OCI-LY1 (cell line): ENCODE measurements at regions not wholly inside any gene's neighbourhood (a gene's known extent, or its start where the extent isn't known, plus 50 kb on each side); places are given as distances from the start of the nearest gene placed in this dataset.
"Not testable (repeated sequence)": the region's sequence is repeated elsewhere in the genome, so short reads cannot be mapped to it uniquely, and the experiment has no call there.

Experiments used
- H2AFZ ChIP-seq: fragments of 200-600 bp; sonication (generic), shearing (Covaris generic); 2 replicates; pipeline ENCODE4 v1.6.0; 2014; ENCODE audit warnings: antibody characterized with exemption, mild to moderate bottlenecking, low read length
- H3F3A ChIP-seq: fragments of 200-600 bp; sonication (generic), shearing (Covaris generic); 2 replicates; pipeline ENCODE4 v1.6.0; 2014; ENCODE audit warnings: mild to moderate bottlenecking, antibody characterized with exemption, low read length, moderate library complexity; ENCODE audit not compliant: insufficient read depth
- H3K27ac ChIP-seq: fragments of 200-600 bp; sonication (generic); 2 replicates; pipeline ENCODE4 v1.5.1; 2014; ENCODE audit warnings: low read length, mixed run types, mild to moderate bottlenecking, low read depth; ENCODE audit not compliant: poor library complexity, severe bottlenecking
- H3K27me3 ChIP-seq: fragments of 200-600 bp; sonication (generic); 2 replicates; pipeline ENCODE4 v1.6.0; 2014; ENCODE audit warnings: antibody characterized with exemption, mild to moderate bottlenecking, low read length, moderate library complexity; ENCODE audit not compliant: insufficient read depth
- H3K36me3 ChIP-seq: fragments of 200-600 bp; sonication (generic); 2 replicates; pipeline ENCODE4 v1.6.1; 2014; ENCODE audit warnings: mild to moderate bottlenecking, antibody characterized with exemption, low read length, moderate library complexity, mixed read lengths; ENCODE audit not compliant: insufficient read depth
- H3K4me1 ChIP-seq: fragments of 200-600 bp; sonication (generic); 2 replicates; pipeline ENCODE4 v1.5.1; 2014; ENCODE audit warnings: mild to moderate bottlenecking, low read length, moderate library complexity; ENCODE audit not compliant: insufficient read depth, severe bottlenecking
- H3K4me2 ChIP-seq: fragments of 200-600 bp; sonication (generic), shearing (Covaris generic); 2 replicates; pipeline ENCODE4 v1.6.1; 2014; ENCODE audit warnings: low read length
- H3K4me3 ChIP-seq: fragments of 200-600 bp; sonication (generic); 2 replicates; pipeline ENCODE4 v1.5.1; 2014; ENCODE audit warnings: low read length, low read depth, mild to moderate bottlenecking, mixed read lengths; ENCODE audit not compliant: poor library complexity, severe bottlenecking
- H3K79me2 ChIP-seq: fragments of 200-600 bp; shearing (Covaris generic); 2 replicates; pipeline ENCODE4 v1.6.1; 2016; ENCODE audit warnings: mixed run types, low read length, mixed read lengths; ENCODE audit not compliant: insufficient read depth
- H3K9ac ChIP-seq: fragments of 200-600 bp; sonication (generic), shearing (Covaris generic); 2 replicates; pipeline ENCODE4 v1.6.1; 2014; ENCODE audit warnings: mild to moderate bottlenecking, low read length, mixed read lengths
- H3K9me2 ChIP-seq: fragments of 200-600 bp; sonication (generic), shearing (Covaris generic); 2 replicates; pipeline ENCODE4 v1.6.1; 2014; ENCODE audit warnings: low read depth, mild to moderate bottlenecking, low read length, mixed read lengths
- H3K9me3 ChIP-seq: fragments of 200-600 bp; shearing (Covaris generic); 2 replicates; pipeline ENCODE4 v1.6.1; 2014; ENCODE audit warnings: low read length, mixed read lengths
- H4K20me1 ChIP-seq: fragments of 200-600 bp; sonication (generic), shearing (Covaris generic); 2 replicates; pipeline ENCODE4 v1.6.0; 2016; ENCODE audit warnings: mild to moderate bottlenecking, low read length; ENCODE audit not compliant: insufficient read depth
- EZH2 ChIP-seq: fragments of 200-600 bp; sonication (generic), shearing (Covaris generic); IDR thresholded peaks from 2 replicates; pipeline ENCODE4 v1.8.0; 2017; ENCODE audit warnings: borderline replicate concordance, mixed run types, mild to moderate bottlenecking, antibody characterized with exemption, low read length, moderate library complexity, mixed read lengths
- TF ChIP-seq, protein P1 (sequence below): fragments of 200-600 bp; sonication (generic), shearing (Covaris generic); IDR thresholded peaks from 2 replicates; pipeline ENCODE4 v1.5.1; 2017; ENCODE audit warnings: mild to moderate bottlenecking, antibody characterized with exemption, low read length, moderate library complexity, mixed read lengths

DNA sequence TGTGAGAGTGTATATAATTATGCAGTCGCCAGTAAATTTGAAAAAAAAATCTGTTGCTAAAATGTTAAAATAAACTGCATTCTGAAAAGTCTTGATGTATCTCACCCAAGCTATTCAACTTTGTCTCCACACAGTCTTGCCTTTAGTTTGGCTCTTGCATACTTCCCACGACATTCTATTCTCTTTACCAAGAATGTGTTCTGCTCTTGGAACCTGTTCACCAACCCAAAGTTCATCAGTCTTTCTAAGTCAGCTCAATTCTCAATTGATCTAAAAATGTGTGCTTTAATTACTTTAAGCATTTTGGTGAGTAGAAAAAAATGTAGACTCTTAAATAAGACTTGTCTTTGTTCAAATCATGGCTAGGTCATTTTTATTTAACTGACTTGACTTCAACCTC, 657.7 kb upstream of the TBL1XR1 start:
- Histone ChIP-seq H3K9me3 (no peaks in the 10 kb centered on the region), H3K9ac (no peak overlapping the region), H2AFZ (no peak overlapping the region), H3K36me3 (no peaks in the 10 kb centered on the region), H3K4me2 (no peak overlapping the region), H3K4me3 (no peak overlapping the region), H3K4me1 (no peaks in the 10 kb centered on the region), H3K27ac (no peak overlapping the region), H3K79me2 (no peaks in the 10 kb centered on the region), H3K9me2 (no peaks in the 10 kb centered on the region), H3K27me3 (no peaks in the 10 kb centered on the region), H4K20me1 (no peaks in the 10 kb centered on the region), H3F3A (no peaks in the 10 kb centered on the region)
- TF ChIP-seq, protein P1, sequence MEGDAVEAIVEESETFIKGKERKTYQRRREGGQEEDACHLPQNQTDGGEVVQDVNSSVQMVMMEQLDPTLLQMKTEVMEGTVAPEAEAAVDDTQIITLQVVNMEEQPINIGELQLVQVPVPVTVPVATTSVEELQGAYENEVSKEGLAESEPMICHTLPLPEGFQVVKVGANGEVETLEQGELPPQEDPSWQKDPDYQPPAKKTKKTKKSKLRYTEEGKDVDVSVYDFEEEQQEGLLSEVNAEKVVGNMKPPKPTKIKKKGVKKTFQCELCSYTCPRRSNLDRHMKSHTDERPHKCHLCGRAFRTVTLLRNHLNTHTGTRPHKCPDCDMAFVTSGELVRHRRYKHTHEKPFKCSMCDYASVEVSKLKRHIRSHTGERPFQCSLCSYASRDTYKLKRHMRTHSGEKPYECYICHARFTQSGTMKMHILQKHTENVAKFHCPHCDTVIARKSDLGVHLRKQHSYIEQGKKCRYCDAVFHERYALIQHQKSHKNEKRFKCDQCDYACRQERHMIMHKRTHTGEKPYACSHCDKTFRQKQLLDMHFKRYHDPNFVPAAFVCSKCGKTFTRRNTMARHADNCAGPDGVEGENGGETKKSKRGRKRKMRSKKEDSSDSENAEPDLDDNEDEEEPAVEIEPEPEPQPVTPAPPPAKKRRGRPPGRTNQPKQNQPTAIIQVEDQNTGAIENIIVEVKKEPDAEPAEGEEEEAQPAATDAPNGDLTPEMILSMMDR, result no peak
- TF ChIP-seq EZH2, result no peak

DNA sequence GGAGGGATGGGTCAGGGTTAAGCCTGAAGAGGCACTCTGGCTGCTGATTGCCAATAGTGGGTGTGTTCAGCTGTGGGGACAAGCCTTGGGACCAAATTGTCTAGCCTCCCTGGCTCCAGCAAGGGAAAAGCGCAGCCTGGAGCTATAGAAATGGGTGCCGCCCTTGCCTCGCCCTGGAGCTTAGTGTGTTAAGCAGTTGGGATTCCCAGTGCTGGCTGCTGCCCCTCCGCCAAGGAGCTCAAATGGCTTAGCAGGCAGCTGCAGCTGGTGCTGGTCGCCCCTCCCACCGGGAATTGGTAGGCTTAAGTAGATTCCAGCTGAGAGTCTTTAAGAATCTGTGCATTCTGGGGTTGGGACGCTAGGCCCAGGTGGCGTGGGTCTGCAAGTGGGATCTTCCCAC, 662.9 kb upstream of the TBL1XR1 start:
- Histone ChIP-seq H3K27me3 (no peaks in the 10 kb centered on the region), H3K9me3 (no peaks in the 10 kb centered on the region), H4K20me1 (no peaks in the 10 kb centered on the region), H3K9ac (no peak overlapping the region), H3K79me2 (no peaks in the 10 kb centered on the region), H3K4me3 (no peak overlapping the region), H3K27ac (no peak overlapping the region), H3K4me2 (no peak overlapping the region), H3K4me1 (no peaks in the 10 kb centered on the region), H2AFZ (no peak overlapping the region), H3K36me3 (no peaks in the 10 kb centered on the region), H3K9me2 (no peaks in the 10 kb centered on the region), H3F3A (no peaks in the 10 kb centered on the region)
- TF ChIP-seq, protein P1, result no peak
- TF ChIP-seq EZH2, result no peak

DNA sequence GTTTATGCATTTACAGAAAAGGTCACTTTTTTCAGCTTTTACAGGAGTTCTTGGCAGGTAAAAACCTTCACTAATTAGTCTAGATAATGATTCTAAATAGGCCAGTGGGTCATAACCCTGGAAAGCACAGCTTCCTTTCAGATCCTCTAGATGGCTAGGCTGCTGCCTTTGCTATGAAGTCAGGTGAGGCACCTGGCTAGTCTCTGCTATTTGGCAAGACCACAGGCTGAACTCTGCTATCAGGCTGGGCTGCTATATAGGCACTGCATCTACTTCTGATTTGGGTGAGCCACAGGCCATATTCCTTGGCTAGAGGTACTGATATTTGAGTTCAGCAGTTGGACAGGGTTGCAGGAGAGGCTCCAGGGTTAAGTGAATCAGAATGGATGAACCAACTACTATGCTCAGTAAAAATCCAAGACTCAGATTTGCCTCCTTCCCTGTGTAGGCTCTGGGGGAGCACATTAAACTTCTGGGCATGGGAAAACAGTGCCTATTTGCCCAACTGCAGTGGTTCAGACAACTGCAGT, 665.7 kb upstream of the TBL1XR1 start:
- Histone ChIP-seq H3K4me1 (no peaks in the 10 kb centered on the region), H3K9me3 (no peaks in the 10 kb centered on the region), H3F3A (no peaks in the 10 kb centered on the region), H3K4me2 (no peak overlapping the region), H3K79me2 (no peaks in the 10 kb centered on the region), H3K36me3 (no peaks in the 10 kb centered on the region), H3K9me2 (no peaks in the 10 kb centered on the region), H2AFZ (no peak overlapping the region), H3K9ac (no peak overlapping the region), H3K4me3 (no peak overlapping the region), H3K27ac (no peak overlapping the region), H3K27me3 (no peaks in the 10 kb centered on the region), H4K20me1 (no peaks in the 10 kb centered on the region)
- TF ChIP-seq, protein P1, result no peak
- TF ChIP-seq EZH2, result no peak

DNA sequence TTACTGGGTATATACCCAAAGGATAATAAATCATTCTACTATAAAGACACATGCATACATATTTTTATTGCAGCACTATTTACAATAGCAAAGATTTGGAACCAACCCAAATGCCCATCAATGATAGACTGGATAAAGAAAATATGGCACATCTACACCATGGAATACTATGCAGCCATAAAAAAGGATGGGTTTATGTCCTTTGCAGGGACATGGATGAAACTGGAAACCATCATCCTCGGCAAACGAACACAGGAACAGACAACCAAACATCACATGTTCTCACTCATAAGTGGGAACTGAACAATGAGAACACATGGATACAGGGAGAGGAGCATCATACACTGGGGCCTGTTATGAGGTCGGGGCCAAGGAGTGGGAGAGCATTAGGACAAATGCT, 665.0 kb upstream of the KCNMB2 start:
- H3K9me2 ChIP-seq, H3K27ac ChIP-seq, H3K27me3 ChIP-seq, H4K20me1 ChIP-seq, H3F3A ChIP-seq, H3K4me1 ChIP-seq, H3K36me3 ChIP-seq, H3K4me3 ChIP-seq, H2AFZ ChIP-seq, H3K79me2 ChIP-seq, H3K9ac ChIP-seq, H3K4me2 ChIP-seq, H3K9me3 ChIP-seq: not testable (repeated sequence)
